BJ (cell line): ENCODE measurements at regions not wholly inside any gene's neighbourhood (a gene's known extent, or its start where the extent isn't known, plus 50 kb on each side); places are given as distances from the start of the nearest gene placed in this dataset.

Experiments used
- CTCF ChIA-PET: fragments of 350-600 bp; formaldehyde crosslinking; extraction: SDS; loops from one replicate; lab custom pipeline; 2021; ENCODE audit warnings: antibody characterized with exemption, inconsistent platforms; lab: Yijun Ruan, JAX
- POLR2A ChIA-PET: fragments of 300-600 bp; sonication (Branson Sonifier 250); formaldehyde crosslinking; extraction: SDS; loops from one replicate; lab custom pipeline; 2021; ENCODE audit warnings: antibody characterized with exemption; lab: Charles Lee
- DNase-seq: peaks from one replicate; pipeline ENCODE4 v3.0.0-alpha.2; 2011; ENCODE audit warnings: low read depth
- H3K27me3 ChIP-seq: 2 replicates; pipeline ENCODE4 v1.6.0; 2011; ENCODE audit warnings: low read length; ENCODE audit not compliant: control insufficient read depth, insufficient read depth
- H3K36me3 ChIP-seq: 2 replicates; pipeline ENCODE4 v1.5.1; 2011; ENCODE audit warnings: low read length; ENCODE audit not compliant: control insufficient read depth, insufficient read depth
- H3K4me3 ChIP-seq: 2 replicates; pipeline ENCODE4 v1.5.1; 2011; ENCODE audit warnings: low read depth, mild to moderate bottlenecking, control low read depth, low read length
- TF ChIP-seq, protein P1 (sequence below): IDR thresholded peaks from 2 replicates; pipeline ENCODE4 v1.5.1; 2011; ENCODE audit warnings: low read depth, mild to moderate bottlenecking, control low read depth, inconsistent platforms, low read length, moderate library complexity; ENCODE audit not compliant: insufficient read depth

DNA sequence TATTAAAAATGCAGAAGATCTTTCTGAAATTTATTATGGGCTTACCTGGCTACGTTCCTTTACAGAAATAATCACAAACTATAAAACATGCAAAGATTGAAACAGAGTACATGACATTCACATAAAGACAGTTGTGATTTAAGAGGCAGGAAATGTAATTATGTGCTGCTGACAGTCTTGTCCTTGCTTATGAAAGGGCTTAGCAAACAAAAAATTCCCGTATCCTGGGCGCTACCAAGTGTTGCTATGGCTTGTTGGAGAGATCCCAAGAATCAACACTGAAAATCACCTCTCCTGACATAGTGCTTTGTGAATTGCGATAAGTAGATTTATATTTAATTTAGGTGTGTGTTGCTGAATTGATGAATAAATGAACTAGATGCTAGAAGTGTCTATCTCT, 352.5 kb upstream of the C9orf72 start:
- Histone ChIP-seq H3K4me3 (no peak overlapping the region), H3K36me3 (no peaks in the 10 kb centered on the region), H3K27me3 (no peaks in the 10 kb centered on the region)
- DNase-seq: no peak
- ChIA-PET CTCF (no interaction called here), POLR2A (no interaction called here)
- TF ChIP-seq, protein P1, sequence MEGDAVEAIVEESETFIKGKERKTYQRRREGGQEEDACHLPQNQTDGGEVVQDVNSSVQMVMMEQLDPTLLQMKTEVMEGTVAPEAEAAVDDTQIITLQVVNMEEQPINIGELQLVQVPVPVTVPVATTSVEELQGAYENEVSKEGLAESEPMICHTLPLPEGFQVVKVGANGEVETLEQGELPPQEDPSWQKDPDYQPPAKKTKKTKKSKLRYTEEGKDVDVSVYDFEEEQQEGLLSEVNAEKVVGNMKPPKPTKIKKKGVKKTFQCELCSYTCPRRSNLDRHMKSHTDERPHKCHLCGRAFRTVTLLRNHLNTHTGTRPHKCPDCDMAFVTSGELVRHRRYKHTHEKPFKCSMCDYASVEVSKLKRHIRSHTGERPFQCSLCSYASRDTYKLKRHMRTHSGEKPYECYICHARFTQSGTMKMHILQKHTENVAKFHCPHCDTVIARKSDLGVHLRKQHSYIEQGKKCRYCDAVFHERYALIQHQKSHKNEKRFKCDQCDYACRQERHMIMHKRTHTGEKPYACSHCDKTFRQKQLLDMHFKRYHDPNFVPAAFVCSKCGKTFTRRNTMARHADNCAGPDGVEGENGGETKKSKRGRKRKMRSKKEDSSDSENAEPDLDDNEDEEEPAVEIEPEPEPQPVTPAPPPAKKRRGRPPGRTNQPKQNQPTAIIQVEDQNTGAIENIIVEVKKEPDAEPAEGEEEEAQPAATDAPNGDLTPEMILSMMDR: no peak

DNA sequence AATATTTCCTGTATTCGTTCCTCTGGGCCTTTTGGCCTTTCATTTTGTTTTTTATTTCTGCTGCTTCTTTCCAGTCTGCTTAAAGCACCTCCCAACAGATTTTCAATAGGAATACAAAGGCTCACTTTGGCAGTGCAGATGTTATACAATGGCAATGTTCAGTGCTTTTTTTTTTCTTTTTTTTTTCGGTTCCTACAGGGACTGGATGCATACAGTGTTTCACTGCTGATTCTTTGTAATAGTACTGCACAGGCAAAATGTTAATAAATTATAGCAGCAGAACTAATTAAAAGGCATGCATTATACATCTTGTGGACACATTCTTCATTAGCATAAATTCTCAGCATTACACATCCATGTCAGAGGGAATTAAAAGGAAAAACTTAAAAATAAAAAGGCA, 356.6 kb upstream of the C9orf72 start:
- CTCF ChIA-PET: no interaction called here
- TF ChIP-seq, protein P1: no peak
- Histone ChIP-seq H3K4me3 (no peak overlapping the region), H3K36me3 (no peaks in the 10 kb centered on the region), H3K27me3 (no peaks in the 10 kb centered on the region)
- no peak for DNase-seq
- POLR2A ChIA-PET: no interaction called here

DNA sequence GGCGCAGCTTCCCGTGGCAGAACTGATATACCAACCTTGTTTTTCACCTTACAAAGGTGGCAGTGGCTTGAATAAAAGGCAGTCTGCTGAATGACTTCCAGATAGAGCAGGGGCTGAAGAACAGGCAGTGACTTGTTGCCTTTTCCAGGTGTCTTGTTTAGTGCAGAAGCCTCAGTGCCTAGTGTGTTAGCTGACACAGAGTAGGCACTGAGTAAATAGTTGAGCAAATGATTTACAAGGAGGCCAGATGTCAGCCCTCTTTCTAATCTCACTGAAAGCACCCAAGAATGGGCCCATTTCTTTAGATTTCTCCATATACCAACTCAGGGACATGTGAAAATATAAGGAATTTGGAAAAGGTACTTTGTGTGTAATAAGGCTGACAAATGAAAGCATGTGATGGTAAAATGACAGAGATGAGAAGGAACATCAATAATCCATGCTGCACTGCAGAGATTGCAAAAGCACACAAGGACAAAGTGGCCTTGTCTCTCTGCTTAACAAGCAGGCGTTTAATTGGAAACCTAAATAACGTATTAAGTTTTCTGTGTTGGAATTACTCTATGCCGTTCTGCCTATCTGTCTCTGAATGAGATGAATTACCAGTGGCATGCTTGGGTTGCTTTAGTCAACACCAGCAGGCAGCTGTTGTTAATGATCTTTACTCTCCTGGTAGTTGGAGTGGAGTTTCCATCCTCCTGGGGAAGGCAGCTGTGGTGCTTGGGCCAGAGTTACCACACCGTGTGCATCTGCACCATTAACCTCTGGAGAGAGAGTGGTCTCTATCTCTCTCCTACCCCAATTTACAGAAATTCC, 360.1 kb upstream of the C9orf72 start:
- CTCF ChIA-PET: no interaction called here

DNA sequence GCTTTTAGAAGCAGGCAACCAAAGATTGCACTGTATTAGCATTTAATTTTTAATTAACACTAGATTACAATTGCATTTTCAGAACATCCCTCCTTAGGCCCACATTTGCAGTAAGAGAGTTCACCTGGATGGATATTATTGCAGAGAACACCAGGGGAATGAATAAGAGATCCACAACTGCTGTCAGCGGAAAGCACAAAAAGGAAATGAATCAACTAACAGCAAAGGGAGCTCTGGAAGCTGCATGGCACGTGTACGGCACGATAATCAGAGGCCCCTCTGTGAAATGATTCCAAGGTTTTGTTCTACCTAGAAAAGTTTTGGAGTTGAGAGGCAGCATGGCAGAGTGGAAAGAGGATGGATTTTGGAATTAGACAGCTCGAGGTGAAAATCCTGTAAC, 361.2 kb upstream of the C9orf72 start:
- TF ChIP-seq, protein P1: no peak
- H3K36me3 ChIP-seq: no peaks in the 10 kb centered on the region
- ChIA-PET CTCF (no interaction called here), POLR2A (no interaction called here)
- no peak overlapping the region for H3K4me3 ChIP-seq
- no peaks in the 10 kb centered on the region for H3K27me3 ChIP-seq
- DNase-seq: no peak

More for the DNA sequence above, 360.1 kb upstream of the C9orf72 start:
- no peaks in the 10 kb centered on the region for H3K27me3 ChIP-seq
- H3K4me3 ChIP-seq: no peak overlapping the region
- DNase-seq: no peak
- POLR2A ChIA-PET: no interaction called here
- no peaks in the 10 kb centered on the region for H3K36me3 ChIP-seq
- TF ChIP-seq, protein P1: no peak

DNA sequence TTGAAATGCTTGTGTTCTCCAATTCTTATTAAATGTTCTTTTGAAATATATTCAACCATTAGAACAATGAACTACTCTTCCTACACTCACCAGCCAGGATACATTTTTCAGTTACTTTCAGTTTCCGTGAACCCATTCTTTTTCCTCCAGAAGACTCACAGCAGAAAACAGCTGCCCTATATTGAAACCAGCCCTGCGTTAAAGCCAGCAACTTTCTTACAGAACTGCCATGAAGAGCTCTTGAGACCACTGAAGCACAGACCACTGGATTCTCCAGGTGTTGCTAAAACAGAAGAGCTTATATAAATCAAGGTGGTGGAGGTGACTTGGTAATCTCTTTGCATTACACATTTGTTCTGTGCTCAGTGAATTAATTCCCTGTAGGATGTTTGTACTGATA, 365.9 kb upstream of the C9orf72 start:
- CTCF ChIA-PET: no interaction called here

More for the DNA sequence above, 365.9 kb upstream of the C9orf72 start:
- DNase-seq: no peak
- TF ChIP-seq, protein P1: no peak
- POLR2A ChIA-PET: no interaction called here
- Histone ChIP-seq H3K36me3 (no peaks in the 10 kb centered on the region), H3K27me3 (no peaks in the 10 kb centered on the region), H3K4me3 (no peak overlapping the region)
